ENCODE measurements at regions not wholly inside any gene's neighbourhood (a gene's known extent, or its start where the extent isn't known, plus 50 kb on each side); places are given as distances from the start of the nearest gene placed in this dataset.

GRCh38 chr6:14517516-14518105 is 400.0 kb downstream of the CD83 start:
- TF ChIP-seq CTCF (IDR thresholded peaks at IDR 0.05; ENCODE audit: insufficient read depth, low read length, poor library complexity, severe bottlenecking) (no peak), EZH2phosphoT487 (conservative IDR thresholded peaks at IDR 0.05; ENCODE audit: low read length) (no peak)
